Putamen (tissue), 1 donor: ENCODE measurements at regions not wholly inside any gene's neighbourhood (a gene's known extent, or its start where the extent isn't known, plus 50 kb on each side); places are given as distances from the start of the nearest gene placed in this dataset.

Source experiments
- DNase-seq: peaks from one replicate; pipeline ENCODE4 v3.0.0-alpha.2; 2016; ENCODE audit warnings: low spot score

- DNase-seq: no peak
Observed at GRCh38 chr5:2032432-2032831, 149.7 kb upstream of the IRX4 start.

- DNase-seq: no peak
Observed at GRCh38 chr5:2031581-2031980, 148.9 kb upstream of the IRX4 start.

DNA sequence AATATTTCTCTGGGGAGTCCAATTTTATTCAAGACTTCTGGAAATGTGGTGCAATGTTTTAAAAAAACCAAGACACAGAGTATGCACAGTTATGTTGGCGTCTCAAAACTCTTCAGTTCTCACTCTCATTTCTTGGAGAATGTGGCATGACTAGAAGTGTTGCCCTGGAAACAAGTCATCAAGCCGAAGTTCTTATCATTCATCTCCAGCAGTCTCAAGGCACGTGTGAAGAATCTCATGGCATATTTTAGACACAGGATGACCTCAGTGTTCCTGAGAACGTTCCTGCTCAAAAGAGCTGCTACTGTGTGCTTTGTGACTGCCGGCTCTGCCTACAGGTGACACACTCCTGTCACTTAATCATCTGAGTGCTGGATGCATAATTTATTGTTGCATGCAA, 147.4 kb upstream of the IRX4 start:
- no peak for DNase-seq

GRCh38 chr5:2029206-2029605, 146.5 kb upstream of the IRX4 start:
- DNase-seq: no peak

GRCh38 chr5:2027790-2028189, 145.1 kb upstream of the IRX4 start:
- no peak for DNase-seq

DNA sequence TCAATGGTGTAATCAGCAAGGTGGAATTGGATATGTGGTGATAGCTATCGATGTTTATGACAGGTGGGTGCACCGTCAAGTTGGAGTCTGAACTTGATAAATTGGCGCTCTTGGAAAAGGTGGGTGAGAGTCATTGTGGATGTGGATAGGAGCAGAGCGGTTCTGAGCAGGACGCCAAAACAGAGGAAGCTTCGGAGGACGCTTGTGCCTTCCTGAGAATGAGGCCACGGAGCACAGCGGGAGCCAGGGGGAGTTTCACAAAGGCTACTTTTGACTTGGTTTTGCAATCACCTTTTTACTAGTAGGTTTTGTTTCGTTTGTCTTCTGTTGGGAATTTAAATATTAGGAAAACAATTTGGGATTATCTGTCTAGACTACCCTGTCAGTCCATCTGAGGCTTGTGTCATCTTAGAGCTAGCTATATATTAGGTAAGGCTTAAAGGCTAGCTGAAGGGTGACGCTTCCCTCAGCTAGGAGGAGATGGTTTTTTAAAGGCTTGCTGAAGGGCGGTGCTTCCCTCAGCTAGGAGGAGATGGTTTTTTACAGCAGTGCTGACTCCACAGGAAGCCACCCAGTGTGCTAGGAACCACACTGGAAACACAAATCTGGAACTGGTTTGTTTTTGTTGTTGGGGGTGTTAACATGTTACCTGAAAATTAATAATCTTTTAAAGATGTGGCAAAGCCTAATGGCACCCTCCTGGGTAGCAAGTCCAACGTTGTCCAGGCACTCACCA, 142.4 kb upstream of the IRX4 start:
- DNase-seq: no peak

DNA sequence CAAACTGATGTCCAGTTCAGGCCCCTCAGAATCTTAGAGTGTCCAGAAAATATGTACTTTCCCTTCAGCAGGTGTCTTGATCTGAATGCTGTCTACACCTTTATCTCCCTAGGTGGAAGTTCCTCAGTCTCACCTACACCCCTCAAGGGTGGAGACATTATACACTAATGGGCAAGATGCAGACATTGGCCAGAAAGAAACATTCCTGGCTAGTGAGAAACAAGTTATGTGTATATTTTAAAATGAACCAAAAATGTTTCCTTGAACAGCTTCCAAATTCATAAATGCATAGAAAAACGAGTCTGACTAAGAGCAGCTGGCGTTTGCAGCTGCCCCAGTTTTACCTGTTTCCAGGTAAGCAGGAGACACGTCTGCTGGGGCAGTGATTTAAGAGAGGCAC, 140.5 kb upstream of the IRX4 start:
- no peak for DNase-seq

- DNase-seq: no peak
Observed at GRCh38 chr5:2022436-2022835, 139.7 kb upstream of the IRX4 start.

DNA sequence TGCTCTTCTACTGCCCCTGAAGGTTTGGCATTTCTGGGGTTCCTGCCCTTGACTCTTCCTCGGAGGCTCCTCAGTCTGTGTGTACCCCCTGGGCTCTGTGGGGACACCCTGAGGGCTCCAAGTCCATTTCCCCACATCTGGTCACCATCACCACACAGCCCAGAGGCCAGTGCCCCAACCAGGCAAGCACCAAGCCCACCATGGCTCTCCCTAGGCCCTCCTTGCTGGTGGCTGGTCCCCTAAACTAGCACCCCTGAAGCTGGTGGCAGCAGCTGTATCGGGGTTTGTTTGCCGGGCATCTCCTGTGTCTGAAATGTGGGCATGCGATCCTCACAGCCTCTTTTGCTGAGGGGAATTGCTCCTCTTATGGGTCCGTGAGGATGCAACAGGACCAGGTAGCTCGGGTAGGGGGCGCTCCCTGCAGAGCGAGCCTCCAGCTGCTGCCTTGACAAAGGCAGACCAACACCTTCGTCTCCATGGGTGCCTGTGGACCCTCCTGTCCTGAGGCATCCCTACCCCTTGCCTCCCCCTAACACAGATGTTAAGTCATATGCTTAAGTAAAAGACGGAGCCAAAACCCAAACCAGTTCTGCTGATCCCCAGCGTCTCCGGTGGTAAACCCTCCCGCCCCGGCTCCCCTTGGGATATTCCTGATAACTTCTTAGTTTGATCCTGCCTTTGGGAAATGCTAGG, 138.9 kb upstream of the IRX4 start:
- no peak for DNase-seq

GRCh38 chr5:2020730-2021129, 138.0 kb upstream of the IRX4 start:
- DNase-seq: no peak

DNA sequence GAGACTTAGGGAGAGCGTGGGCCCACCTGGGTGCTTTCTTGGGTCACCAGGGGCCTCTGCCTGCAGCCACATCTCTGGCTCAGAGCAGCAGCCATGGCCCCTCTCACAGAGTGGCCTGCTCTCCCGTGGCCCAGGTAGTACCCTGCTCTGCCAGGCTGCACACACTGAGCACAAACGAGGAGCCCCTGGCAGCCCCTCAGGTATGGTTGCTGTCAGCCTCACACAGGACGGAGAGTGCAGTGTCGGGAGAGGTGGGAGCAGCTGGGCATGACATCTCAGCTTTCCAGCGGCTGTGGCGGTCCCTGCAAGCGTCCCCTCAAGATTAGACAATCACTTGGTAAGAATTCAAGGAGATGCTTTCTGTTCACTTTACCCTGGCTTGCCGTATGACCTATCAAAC, 137.0 kb upstream of the IRX4 start:
- DNase-seq: no peak

DNA sequence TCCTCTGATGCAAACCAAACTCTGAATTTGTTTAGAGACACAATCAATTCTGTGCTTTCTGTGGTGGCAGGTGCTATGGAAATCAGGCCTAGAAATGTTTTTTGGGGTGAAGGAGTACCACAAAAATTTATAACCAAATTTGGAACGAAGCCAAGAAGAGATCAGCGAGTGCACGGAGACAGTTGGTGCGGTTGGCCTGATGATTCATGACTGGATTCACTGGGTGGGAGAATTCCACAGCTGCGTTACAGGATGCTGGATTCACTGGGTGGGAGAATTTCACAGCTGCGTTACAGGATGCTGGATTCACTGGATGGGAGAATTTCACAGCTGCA, 135.6 kb upstream of the IRX4 start:
- DNase-seq: no peak

- no peak for DNase-seq
Observed at GRCh38 chr5:2017540-2018389, 135.0 kb upstream of the IRX4 start.

DNA sequence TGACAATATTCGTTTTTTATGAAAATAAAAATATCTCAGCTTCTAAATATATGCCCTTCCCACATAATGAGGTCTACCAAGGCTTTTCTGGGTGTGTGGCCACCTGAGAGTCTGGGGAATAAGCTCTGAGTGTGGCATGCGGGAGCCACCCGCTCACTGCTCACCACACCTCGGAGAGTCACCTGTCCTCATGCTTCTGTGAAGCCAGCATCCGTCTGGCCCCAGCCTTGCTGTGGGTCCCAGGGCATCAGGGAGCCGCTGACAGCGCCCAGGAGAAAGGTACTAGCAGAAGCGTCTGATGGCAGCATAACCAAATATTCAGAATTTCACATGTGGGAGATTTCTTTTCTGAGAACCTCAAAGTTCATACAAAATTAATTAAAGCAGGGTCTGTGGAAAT, 133.2 kb upstream of the IRX4 start:
- no peak for DNase-seq

- DNase-seq: no peak
Observed at GRCh38 chr5:2015124-2015848, 132.6 kb upstream of the IRX4 start.

- DNase-seq: no peak
Observed at GRCh38 chr5:2014058-2014610, 131.4 kb upstream of the IRX4 start.

- DNase-seq: no peak
Observed at GRCh38 chr5:2013301-2014057, 130.8 kb upstream of the IRX4 start.

DNA sequence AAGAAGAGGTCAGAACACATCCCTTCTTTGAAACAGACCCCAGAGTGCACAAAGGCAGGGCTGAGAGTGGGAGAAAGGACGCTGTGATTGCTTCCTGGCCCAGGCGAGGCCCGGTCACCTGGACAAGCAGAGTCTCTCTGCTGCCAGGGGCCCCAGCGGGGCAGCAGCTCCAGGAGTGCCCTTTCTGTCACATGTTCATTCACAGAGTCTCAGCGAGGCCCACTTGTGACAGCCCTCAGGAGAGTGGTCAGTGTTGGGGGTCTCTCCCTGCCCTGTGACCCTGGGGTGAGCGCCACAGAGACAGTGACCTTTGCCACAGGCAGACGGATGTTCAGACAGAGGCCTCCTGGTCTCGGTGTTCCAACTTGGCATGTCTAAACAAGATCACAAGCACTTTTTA, 130.2 kb upstream of the IRX4 start:
- DNase-seq: no peak

- DNase-seq: no peak
Observed at GRCh38 chr5:2011481-2012411, 129.0 kb upstream of the IRX4 start.

DNA sequence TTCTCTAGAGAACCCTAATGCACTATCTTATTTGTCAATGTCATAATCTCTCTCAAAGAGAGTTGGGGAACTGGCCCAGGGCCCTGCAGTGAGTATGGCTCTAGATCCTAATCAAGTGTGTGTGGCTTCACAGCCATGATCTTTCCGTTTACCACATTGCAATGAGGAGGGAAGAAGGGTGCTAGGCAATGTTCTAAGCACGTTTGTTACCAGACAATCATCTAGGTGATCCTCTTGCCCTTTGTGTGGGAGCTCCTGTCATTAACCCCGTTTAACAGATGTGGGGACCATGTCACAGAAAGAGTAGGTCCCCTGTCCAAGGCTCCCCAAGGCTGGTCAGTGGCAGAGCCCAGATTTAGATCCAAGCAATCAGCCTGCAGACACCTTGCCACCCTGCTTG, 128.2 kb upstream of the IRX4 start:
- no peak for DNase-seq
